NB4 (cell line): ENCODE measurements at regions not wholly inside any gene's neighbourhood (a gene's known extent, or its start where the extent isn't known, plus 50 kb on each side); places are given as distances from the start of the nearest gene placed in this dataset.
A peak's percentile ranks its signal among the peaks of the same experiment; 100 is the strongest.

ENCODE experiments used
- DNase-seq: peaks from one replicate; pipeline ENCODE4 v3.0.0; 2010; ENCODE audit warnings: low read depth
- H3K4me3 ChIP-seq: one replicate; pipeline ENCODE4 v1.5.1; 2011; ENCODE audit warnings: mild to moderate bottlenecking, low read depth, low read length, moderate library complexity
- MYC ChIP-seq: IDR thresholded peaks from 2 replicates; pipeline ENCODE4 v1.6.1; 2011; ENCODE audit warnings: low read depth, low read length
- POLR2A ChIP-seq: IDR thresholded peaks from 2 replicates; pipeline ENCODE4 v1.6.1; 2011; ENCODE audit warnings: mild to moderate bottlenecking; ENCODE audit not compliant: insufficient read length; ENCODE audit errors: extremely low read depth
- TF ChIP-seq, protein P1 (sequence below): IDR thresholded peaks from 2 replicates; pipeline ENCODE4 v1.6.1; 2011; ENCODE audit warnings: low read depth, low read length
- TF ChIP-seq, protein P2 (sequence below): IDR thresholded peaks from one replicate; pipeline ENCODE4 v1.5.1; 2012; ENCODE audit warnings: low read depth, low read length

DNA sequence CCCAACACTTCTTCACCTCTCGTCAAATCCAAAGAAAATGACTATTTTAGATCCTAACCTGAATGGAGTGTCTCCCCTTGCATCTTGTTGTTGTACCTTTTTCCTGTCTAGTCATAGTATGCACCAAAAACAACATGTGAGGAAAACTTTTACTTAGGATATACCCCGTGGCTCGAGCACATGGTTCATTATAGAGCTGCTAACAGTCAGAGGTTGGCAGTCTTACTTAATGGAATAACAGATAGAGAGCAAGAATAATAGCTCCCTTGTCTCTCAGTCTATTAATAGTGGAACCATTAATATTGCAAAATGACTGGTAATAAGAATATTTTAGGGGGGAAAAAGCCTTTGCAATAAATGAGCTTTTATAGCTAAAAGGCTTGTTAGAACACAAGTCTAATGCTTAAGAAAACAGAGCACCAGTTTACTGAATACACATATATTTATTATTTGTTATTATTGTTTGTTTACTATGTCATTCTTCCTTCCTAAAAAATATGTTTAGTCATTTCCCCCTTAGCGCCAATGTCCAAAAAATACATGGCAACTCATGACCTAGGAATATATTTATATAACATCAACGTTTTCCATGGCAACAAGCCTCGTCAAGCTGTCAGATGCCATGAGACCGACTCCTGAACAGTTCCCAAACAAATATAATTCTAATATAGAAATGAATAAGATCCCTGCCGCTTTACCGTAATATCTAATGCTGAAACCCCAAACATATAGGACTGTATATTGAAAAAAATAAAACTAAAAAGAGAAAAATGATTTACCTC is 592.4 kb downstream of the SOX5 start:
- DNase-seq: no peak
- no peak overlapping the region for H3K4me3 ChIP-seq
- TF ChIP-seq POLR2A: no peak
- TF ChIP-seq, protein P1, sequence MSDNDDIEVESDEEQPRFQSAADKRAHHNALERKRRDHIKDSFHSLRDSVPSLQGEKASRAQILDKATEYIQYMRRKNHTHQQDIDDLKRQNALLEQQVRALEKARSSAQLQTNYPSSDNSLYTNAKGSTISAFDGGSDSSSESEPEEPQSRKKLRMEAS: peak; percentile 50; the same call in 1 of the 2 replicates
- TF ChIP-seq, protein P2, sequence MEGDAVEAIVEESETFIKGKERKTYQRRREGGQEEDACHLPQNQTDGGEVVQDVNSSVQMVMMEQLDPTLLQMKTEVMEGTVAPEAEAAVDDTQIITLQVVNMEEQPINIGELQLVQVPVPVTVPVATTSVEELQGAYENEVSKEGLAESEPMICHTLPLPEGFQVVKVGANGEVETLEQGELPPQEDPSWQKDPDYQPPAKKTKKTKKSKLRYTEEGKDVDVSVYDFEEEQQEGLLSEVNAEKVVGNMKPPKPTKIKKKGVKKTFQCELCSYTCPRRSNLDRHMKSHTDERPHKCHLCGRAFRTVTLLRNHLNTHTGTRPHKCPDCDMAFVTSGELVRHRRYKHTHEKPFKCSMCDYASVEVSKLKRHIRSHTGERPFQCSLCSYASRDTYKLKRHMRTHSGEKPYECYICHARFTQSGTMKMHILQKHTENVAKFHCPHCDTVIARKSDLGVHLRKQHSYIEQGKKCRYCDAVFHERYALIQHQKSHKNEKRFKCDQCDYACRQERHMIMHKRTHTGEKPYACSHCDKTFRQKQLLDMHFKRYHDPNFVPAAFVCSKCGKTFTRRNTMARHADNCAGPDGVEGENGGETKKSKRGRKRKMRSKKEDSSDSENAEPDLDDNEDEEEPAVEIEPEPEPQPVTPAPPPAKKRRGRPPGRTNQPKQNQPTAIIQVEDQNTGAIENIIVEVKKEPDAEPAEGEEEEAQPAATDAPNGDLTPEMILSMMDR: no peak
- TF ChIP-seq MYC: no peak

DNA sequence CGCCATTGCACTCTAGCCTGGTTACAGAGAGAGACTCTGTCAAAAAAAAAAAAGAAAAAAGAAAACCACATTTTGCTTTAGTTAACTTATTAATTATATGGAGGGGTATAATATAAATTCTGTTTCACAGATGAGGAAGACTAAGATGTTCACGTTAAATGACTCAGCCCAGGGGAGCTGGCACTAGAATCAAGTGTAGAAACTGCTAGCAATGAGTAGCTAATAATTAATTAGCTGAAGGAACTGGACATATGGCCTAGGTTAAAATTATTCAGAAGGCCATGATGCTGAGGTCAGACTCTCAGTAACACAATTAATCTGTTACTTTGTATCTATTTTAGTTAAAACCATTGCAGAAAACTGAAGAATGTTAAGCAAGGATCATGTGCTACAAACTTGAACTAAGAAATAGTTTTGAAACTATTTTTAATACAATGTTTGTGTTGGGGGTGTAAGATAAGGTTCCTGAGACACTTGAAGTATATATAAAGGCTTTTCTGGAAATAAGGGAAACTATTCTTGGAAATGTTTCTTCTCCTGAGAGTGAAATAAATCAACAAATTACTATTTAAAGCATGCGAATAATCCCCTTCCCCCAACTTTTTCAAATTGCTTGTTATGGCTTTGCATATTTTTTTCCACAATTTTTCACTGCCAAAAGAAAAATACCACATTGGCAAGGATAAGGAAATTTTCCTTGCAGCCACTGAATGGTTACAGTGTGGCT is 589.3 kb downstream of the SOX5 start:
- TF ChIP-seq, protein P2: no peak
- TF ChIP-seq MYC (no peak), POLR2A (no peak)
- TF ChIP-seq, protein P1: no peak
- no peak overlapping the region for H3K4me3 ChIP-seq
- DNase-seq: no peak

- TF ChIP-seq POLR2A (no peak), MYC (no peak)
- TF ChIP-seq, protein P2: peak; percentile 39
- no peak overlapping the region for H3K4me3 ChIP-seq
- DNase-seq: peak; percentile 25
Observed at GRCh38 chr12:23361971-23362370, 587.5 kb downstream of the SOX5 start.

DNA sequence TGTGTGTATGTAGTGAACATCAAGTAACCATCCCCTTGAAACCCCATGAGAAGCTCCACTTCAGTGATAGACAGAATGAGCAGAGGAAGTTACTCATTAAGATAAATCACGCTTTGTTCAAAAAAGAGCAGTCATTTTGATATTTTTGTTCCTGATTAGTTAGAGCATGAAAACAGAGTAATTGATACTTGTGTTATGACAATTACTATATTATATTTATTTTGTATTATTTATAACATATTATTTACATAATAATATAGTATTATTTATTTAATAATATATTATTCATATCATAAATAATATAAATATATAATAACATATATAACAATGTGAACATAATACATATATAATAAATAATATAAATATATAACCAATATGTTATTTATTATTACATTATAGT is 580.9 kb downstream of the SOX5 start:
- no peak for DNase-seq
- no peak overlapping the region for H3K4me3 ChIP-seq
- TF ChIP-seq, protein P1: no peak
- no peak for TF ChIP-seq POLR2A
- TF ChIP-seq, protein P2: no peak
- TF ChIP-seq MYC: no peak

GRCh38 chr12:23375621-23376020 is 573.8 kb downstream of the SOX5 start:
- DNase-seq: no peak
- no peak overlapping the region for H3K4me3 ChIP-seq
- no peak for TF ChIP-seq MYC
- TF ChIP-seq, protein P2: no peak
- TF ChIP-seq, protein P1: no peak
- no peak for TF ChIP-seq POLR2A
